SK-N-DZ (cell line): ENCODE measurements at regions not wholly inside any gene's neighbourhood (a gene's known extent, or its start where the extent isn't known, plus 50 kb on each side); places are given as distances from the start of the nearest gene placed in this dataset.
"Not testable (repeated sequence)": the region's sequence is repeated elsewhere in the genome, so short reads cannot be mapped to it uniquely, and the experiment has no call there.

Source experiments
- DNase-seq: peaks from one replicate; pipeline ENCODE4 v3.0.0-alpha.2; 2015; ENCODE audit warnings: low spot score

DNA sequence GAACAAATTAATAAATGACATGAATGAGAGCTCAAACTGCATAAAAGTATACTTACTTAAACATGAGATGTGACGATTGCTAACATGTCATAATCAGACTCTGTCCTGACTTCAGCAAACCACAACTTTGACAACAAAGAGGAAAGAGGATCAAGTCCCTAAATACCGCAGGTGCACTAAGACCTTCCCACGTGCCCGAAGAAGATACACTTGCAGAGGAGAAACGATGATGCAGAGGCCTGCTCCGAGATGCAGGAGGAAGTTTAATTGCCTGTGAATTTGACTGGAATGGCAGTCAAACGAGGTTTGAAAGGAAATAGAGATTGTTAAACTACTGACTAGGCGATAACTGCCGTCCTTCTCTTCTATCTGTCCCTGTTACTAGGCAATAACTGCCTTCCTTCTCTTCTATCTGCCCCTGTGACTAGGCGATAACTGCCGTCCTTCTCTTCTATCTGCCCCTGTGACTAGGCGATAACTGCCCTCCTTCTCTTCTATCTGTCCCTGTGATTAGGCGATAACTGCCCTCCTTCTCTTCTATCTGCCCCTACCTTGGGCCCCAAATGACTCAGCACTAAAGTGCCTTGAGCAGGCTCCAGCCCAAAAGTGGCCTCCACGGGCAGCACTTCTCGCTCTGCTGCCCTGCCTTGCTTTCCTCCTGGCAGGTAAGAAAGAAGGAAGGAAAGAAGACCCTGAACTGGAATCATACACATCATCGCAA, 2226.0 kb upstream of the DEFB115 start:
- DNase-seq = not testable (repeated sequence)

- DNase-seq = peak; percentile 22
Measured at GRCh38 chr20:29044239-29044638, 2213.2 kb upstream of the DEFB115 start.

GRCh38 chr20:29050008-29050606, 2207.4 kb upstream of the DEFB115 start:
- DNase-seq = peak; percentile 55

DNA sequence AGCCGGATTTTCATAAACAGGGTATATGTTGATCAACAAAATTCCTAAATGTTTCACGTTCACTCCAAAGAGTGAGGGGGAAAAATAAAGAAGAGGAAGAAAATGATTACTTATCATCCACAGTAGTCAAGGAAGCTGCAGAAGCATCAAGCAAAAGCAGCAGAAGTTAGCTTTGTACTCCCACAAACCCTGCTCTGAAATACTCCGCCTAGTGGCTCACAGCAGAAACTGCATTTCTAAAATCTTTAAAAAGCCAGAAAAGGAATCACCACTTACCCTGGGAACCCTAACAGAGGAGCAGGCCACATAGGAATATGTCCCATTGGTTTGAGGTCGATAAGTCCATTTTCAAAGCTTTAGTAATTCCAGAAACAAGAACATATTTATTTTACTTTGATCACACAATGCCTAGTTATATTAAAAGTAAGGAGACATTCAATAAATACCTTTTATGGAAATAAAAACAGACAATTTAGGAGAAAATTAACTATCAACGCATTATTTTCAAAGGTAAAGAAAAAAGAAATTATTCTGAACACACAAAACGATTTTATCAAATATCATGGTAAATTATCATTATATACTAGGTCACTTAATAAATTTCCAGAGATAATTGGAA, 2199.5 kb upstream of the DEFB115 start:
- peak; percentile 28 for DNase-seq

DNA sequence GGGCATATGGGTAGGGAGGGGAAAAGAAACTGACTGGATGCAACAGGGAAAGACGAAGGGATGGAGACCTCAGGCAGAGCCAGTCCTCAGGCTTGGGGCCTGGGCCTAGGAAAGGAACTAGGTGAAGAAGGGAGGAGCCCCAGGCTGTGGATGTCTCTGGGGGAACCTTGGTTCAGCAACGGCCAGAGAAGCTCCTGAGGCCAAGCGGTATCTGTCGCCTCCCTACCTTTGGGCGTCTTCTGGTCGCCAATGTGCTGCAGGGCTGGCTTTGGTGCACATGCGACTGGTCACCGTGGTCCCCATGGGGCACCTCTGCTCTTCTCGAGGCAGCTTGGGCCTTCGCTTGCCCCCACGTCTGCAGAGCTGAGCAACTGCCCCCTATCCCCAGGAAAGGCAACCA, 2195.0 kb upstream of the DEFB115 start:
- not testable (repeated sequence) for DNase-seq

GRCh38 chr20:29066341-29066740, 2191.1 kb upstream of the DEFB115 start:
- not testable (repeated sequence) for DNase-seq

- DNase-seq = not testable (repeated sequence)
Measured at GRCh38 chr20:29073640-29074039, 2183.8 kb upstream of the DEFB115 start.

DNA sequence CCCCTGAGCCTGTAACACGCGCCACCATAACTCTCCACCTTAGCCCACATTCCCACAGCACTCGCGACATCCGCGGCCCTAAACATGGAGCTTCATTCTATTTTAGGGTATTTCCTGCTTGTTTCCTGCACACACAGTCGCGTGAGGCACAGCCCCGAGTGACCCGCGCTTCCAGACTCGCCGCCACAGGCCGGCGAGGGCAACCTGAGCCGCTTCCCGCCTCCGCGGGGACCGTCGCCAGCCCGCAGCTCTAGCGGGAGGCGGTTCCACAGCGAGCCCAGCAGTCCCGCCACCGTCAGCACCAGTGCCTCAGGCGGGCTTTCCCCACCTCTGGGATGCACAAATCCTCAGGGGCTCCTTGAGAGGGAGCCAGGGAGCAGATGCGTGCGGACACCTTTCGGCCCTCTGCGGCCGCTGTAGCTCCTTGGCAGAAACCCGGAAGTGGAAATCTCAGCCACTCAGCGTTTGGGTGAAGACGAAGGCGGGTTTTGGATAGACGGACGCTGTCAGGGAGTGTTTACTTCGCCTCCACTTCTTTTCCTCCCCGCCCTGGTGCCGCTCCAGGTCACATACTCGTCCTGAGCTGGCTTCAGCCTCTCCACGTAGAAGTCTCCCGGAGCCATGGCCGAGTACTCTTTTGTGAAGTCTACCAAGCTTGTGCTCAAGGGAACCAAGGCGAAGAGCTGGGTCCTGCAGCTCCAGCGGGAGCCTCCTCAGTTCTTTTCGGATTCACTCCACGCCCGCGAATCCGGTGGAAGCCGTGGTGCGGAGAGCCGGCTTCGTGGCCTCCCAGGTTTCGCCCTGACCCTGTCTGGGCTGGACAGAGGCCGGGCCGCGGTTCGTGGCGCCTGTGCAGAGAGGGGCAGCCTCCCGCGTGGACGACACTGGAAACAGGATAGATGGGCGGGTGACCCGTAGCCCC, 2177.4 kb upstream of the DEFB115 start:
- peak; percentile 97 for DNase-seq

DNA sequence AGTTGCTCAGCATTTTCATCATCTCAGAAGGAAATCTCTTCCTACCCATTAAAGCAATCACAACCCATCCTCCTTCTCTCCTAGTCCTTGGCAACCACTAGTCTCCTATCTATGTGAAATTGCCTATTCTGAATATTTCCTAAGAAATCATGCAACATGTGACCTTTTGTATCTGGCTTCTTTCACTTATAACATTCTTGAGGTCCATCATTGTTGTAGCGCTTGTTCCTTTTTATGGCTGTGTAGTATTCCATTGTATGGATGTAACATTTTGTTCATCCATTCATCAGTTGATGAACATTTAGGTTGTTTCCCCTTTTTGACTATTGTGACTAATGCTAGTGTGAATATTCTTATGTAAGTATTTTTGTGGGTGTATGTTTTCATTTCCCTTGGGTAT, 2175.8 kb upstream of the DEFB115 start:
- DNase-seq = not testable (repeated sequence)

GRCh38 chr20:29085625-29086024, 2171.8 kb upstream of the DEFB115 start:
- DNase-seq = no peak

- DNase-seq = not testable (repeated sequence)
Measured at GRCh38 chr20:29086145-29086718, 2171.2 kb upstream of the DEFB115 start.

DNA sequence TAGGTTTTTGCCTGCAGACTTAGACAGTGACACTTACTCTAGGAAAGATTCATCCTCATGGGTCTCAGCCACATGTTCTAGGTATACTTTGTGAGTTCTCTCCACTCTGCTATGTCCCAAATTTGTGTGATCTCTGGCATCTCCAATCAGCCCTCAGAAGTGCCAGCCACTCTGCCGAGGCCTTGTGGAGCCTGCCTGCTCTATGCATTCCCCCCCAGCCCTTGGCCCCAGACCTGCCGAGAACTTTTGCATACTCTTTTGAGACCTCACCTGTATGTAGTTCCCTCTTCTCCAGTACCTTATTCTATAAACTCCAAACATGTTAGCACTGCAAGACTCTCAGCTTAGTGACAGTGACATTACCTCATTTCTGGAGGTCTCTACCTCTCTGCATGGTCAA, 2170.5 kb upstream of the DEFB115 start:
- DNase-seq = no peak

- DNase-seq = not testable (repeated sequence)
Measured at GRCh38 chr20:29087887-29088286, 2169.6 kb upstream of the DEFB115 start.

GRCh38 chr20:29088472-29088871, 2169.0 kb upstream of the DEFB115 start:
- DNase-seq = not testable (repeated sequence)

- DNase-seq = not testable (repeated sequence)
Measured at GRCh38 chr20:29089409-29089808, 2168.1 kb upstream of the DEFB115 start.

DNA sequence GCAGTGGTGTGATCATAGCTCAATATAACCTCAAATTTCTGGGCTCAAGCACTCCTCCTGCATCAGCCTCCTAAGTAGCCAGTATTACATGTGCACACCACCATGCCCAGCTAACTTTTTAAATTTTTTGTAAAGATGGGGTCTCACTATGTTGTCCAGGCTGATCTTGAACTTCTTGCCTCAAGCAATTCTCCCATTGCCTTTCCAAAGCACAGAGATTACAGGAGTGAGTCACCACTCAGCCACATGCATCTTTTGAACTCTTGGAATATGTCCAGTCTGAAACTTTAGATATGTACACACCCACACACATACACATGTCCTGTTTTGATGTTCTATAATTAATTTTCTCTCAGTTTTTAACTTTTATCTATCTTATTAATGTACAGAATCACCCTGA, 2163.5 kb upstream of the DEFB115 start:
- DNase-seq = not testable (repeated sequence)

- not testable (repeated sequence) for DNase-seq
Measured at GRCh38 chr20:29096695-29097094, 2160.8 kb upstream of the DEFB115 start.

GRCh38 chr20:29107884-29108283, 2149.6 kb upstream of the DEFB115 start:
- DNase-seq = not testable (repeated sequence)

DNA sequence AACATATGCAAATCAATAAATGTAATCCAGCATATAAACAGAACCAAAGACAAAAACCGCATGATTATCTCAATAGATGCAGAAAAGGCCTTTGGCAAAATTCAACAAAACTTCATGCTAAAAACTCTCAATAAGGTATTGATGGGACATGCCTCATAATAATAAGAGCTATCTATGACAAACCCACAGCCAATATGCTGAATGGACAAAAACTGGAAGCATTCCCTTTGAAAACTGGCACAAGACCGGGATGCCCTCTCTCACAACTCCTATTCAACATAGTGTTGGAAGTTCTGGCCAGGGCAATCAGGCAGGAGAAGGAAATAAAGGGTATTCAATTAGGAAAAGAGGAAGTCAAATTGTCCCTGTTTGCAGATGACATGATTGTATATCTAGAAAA, 2148.1 kb upstream of the DEFB115 start:
- DNase-seq = not testable (repeated sequence)

DNA sequence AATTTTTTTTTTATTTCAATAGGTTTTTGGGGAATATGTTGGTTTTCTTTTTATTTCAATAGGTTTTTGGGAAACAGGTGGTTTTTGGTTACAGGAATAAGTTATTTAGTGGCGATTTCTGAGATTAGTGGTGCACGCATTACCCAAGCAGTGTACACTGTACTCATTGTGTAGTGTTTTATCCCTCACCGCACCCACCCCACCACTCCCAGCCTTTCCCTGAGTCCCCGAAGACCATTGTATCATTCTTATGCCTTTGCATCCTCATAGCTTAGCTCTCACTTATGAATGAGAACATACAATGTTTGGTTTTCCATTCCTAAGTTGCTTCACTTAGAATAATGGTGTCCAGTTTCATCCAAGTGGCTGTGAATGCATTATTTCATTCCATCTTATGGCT, 2142.4 kb upstream of the DEFB115 start:
- not testable (repeated sequence) for DNase-seq

DNA sequence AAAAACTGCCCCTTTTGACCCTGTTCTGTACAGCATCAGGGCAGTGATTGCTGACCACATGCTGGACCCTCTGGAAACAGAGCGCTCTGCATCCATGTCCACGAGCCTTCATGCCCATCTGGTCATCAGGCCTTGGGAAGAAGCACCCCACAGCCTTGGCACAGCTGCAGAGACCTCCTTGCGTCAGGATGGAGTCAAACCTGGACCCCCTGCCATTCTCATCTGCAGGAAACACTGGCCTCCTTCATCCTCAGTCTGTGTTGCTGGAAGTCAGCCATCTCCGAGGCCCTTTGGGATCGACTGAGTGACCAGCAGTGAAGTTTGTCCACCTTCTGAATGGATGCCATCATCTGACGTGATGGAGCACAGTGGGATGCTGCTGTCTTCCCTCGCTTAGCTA, 2138.3 kb upstream of the DEFB115 start:
- DNase-seq = no peak
